GM23338 (cell line): ENCODE measurements at regions not wholly inside any gene's neighbourhood (a gene's known extent, or its start where the extent isn't known, plus 50 kb on each side); places are given as distances from the start of the nearest gene placed in this dataset.

Experiments
- CREB1 ChIP-seq: fragments of 250-450 bp; sonication (Bioruptor Pico); IDR thresholded peaks from 2 replicates; pipeline ENCODE4 v1.5.0; 2020; ENCODE audit warnings: low read depth, mild to moderate bottlenecking, moderate library complexity
- EZH2 ChIP-seq: fragments of 200-600 bp; sonication (generic); IDR thresholded peaks from one replicate; pipeline ENCODE4 v1.8.0; 2017; ENCODE audit warnings: antibody characterized with exemption, mild to moderate bottlenecking, low read depth; ENCODE audit not compliant: unreplicated experiment
- EZH2phosphoT487 ChIP-seq: fragments of 200-600 bp; sonication (generic); IDR thresholded peaks from one replicate; pipeline ENCODE4 v1.8.1; 2018; ENCODE audit warnings: antibody characterized with exemption; ENCODE audit not compliant: unreplicated experiment
- NANOG ChIP-seq: IDR thresholded peaks from 2 replicates; pipeline ENCODE4 v1.6.1; 2016; ENCODE audit warnings: antibody characterized with exemption, borderline replicate concordance
- POLR2AphosphoS5 ChIP-seq: IDR thresholded peaks from 2 replicates; pipeline ENCODE4 v1.6.1; 2016; ENCODE audit warnings: antibody characterized with exemption, low read depth
- STAT1 ChIP-seq: IDR thresholded peaks from one replicate; pipeline ENCODE4 v1.6.1; 2016; ENCODE audit warnings: antibody characterized with exemption; ENCODE audit not compliant: unreplicated experiment
- ZNF114 ChIP-seq: fragments of 250-450 bp; sonication (Bioruptor Pico); IDR thresholded peaks from 2 replicates; pipeline ENCODE4 v1.5.0; 2020; ENCODE audit warnings: mild to moderate bottlenecking, moderate library complexity
- ZNF331 ChIP-seq: fragments of 250-450 bp; sonication (Bioruptor Pico); IDR thresholded peaks from 2 replicates; pipeline ENCODE4 v1.5.0; 2020; ENCODE audit warnings: low read depth, mild to moderate bottlenecking, moderate library complexity
- TF ChIP-seq, protein P1 (sequence below): fragments of 250-450 bp; sonication (Bioruptor Pico); IDR thresholded peaks from 2 replicates; pipeline ENCODE4 v1.5.0; 2020; ENCODE audit warnings: mild to moderate bottlenecking, moderate library complexity
- TF ChIP-seq, protein P2 (sequence below): IDR thresholded peaks from one replicate; pipeline ENCODE4 v1.6.1; 2018; ENCODE audit warnings: antibody characterized with exemption; ENCODE audit not compliant: unreplicated experiment

DNA sequence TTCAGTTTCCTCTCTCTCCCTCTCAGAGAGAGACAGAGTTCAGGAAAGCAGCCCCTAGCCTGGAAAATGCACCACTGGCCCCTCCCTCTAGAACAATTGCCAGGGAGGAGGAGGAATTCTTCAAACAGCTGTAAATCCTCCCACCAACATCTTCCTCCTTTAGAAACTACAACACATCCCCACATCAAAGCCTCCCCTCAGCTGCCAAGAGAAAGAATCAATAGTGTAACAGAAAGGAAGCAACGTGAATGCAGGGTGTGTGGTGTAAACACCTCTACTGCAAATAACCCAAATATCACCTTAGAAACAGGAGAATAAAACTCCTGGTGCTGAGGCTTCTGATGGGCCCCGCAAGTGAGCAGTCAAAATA is 249.9 kb upstream of the GATB start (continued):
- TF ChIP-seq, protein P1, sequence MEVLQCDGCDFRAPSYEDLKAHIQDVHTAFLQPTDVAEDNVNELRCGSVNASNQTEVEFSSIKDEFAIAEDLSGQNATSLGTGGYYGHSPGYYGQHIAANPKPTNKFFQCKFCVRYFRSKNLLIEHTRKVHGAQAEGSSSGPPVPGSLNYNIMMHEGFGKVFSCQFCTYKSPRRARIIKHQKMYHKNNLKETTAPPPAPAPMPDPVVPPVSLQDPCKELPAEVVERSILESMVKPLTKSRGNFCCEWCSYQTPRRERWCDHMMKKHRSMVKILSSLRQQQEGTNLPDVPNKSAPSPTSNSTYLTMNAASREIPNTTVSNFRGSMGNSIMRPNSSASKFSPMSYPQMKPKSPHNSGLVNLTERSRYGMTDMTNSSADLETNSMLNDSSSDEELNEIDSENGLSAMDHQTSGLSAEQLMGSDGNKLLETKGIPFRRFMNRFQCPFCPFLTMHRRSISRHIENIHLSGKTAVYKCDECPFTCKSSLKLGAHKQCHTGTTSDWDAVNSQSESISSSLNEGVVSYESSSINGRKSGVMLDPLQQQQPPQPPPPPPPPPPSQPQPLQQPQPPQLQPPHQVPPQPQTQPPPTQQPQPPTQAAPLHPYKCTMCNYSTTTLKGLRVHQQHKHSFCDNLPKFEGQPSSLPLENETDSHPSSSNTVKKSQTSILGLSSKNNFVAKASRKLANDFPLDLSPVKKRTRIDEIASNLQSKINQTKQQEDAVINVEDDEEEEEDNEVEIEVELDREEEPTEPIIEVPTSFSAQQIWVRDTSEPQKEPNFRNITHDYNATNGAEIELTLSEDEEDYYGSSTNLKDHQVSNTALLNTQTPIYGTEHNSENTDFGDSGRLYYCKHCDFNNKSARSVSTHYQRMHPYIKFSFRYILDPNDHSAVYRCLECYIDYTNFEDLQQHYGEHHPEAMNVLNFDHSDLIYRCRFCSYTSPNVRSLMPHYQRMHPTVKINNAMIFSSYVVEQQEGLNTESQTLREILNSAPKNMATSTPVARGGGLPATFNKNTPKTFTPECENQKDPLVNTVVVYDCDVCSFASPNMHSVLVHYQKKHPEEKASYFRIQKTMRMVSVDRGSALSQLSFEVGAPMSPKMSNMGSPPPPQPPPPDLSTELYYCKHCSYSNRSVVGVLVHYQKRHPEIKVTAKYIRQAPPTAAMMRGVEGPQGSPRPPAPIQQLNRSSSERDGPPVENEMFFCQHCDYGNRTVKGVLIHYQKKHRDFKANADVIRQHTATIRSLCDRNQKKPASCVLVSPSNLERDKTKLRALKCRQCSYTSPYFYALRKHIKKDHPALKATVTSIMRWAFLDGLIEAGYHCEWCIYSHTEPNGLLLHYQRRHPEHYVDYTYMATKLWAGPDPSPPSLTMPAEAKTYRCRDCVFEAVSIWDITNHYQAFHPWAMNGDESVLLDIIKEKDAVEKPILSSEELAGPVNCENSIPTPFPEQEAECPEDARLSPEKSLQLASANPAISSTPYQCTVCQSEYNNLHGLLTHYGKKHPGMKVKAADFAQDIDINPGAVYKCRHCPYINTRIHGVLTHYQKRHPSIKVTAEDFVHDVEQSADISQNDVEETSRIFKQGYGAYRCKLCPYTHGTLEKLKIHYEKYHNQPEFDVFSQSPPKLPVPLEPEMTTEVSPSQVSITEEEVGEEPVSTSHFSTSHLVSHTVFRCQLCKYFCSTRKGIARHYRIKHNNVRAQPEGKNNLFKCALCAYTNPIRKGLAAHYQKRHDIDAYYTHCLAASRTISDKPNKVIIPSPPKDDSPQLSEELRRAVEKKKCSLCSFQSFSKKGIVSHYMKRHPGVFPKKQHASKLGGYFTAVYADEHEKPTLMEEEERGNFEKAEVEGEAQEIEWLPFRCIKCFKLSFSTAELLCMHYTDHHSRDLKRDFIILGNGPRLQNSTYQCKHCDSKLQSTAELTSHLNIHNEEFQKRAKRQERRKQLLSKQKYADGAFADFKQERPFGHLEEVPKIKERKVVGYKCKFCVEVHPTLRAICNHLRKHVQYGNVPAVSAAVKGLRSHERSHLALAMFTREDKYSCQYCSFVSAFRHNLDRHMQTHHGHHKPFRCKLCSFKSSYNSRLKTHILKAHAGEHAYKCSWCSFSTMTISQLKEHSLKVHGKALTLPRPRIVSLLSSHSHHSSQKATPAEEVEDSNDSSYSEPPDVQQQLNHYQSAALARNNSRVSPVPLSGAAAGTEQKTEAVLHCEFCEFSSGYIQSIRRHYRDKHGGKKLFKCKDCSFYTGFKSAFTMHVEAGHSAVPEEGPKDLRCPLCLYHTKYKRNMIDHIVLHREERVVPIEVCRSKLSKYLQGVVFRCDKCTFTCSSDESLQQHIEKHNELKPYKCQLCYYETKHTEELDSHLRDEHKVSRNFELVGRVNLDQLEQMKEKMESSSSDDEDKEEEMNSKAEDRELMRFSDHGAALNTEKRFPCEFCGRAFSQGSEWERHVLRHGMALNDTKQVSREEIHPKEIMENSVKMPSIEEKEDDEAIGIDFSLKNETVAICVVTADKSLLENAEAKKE (CRISPR knock-in tag), result no peak
- TF ChIP-seq, protein P2, sequence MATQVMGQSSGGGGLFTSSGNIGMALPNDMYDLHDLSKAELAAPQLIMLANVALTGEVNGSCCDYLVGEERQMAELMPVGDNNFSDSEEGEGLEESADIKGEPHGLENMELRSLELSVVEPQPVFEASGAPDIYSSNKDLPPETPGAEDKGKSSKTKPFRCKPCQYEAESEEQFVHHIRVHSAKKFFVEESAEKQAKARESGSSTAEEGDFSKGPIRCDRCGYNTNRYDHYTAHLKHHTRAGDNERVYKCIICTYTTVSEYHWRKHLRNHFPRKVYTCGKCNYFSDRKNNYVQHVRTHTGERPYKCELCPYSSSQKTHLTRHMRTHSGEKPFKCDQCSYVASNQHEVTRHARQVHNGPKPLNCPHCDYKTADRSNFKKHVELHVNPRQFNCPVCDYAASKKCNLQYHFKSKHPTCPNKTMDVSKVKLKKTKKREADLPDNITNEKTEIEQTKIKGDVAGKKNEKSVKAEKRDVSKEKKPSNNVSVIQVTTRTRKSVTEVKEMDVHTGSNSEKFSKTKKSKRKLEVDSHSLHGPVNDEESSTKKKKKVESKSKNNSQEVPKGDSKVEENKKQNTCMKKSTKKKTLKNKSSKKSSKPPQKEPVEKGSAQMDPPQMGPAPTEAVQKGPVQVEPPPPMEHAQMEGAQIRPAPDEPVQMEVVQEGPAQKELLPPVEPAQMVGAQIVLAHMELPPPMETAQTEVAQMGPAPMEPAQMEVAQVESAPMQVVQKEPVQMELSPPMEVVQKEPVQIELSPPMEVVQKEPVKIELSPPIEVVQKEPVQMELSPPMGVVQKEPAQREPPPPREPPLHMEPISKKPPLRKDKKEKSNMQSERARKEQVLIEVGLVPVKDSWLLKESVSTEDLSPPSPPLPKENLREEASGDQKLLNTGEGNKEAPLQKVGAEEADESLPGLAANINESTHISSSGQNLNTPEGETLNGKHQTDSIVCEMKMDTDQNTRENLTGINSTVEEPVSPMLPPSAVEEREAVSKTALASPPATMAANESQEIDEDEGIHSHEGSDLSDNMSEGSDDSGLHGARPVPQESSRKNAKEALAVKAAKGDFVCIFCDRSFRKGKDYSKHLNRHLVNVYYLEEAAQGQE, result no peak
- TF ChIP-seq EZH2 (no peak), EZH2phosphoT487 (no peak), NANOG (no peak), ZNF114 (CRISPR knock-in tag) (no peak), POLR2AphosphoS5 (no peak), CREB1 (no peak), ZNF331 (no peak), STAT1 (no peak)
